OCI-LY7 (cell line): ENCODE measurements at regions not wholly inside any gene's neighbourhood (a gene's known extent, or its start where the extent isn't known, plus 50 kb on each side); places are given as distances from the start of the nearest gene placed in this dataset.

ENCODE experiments used
- BruUV-seq: library from RNA; stranded (reverse); fragments of 400-500 nt; replicated peaks from 2 replicates; lab custom pipeline; 2021; lab: Mats Ljungman, UMichigan
- CTCF ChIA-PET: fragments of 300-600 bp; sonication (Branson Sonifier 250); formaldehyde crosslinking; loops from one replicate; lab custom pipeline; 2022; ENCODE audit warnings: antibody characterized with exemption; ENCODE audit not compliant: unreplicated experiment; lab: Charles Lee
- POLR2A ChIA-PET: fragments of 300-600 bp; sonication (Branson Sonifier 250); formaldehyde crosslinking; loops from one replicate; lab custom pipeline; 2022; ENCODE audit warnings: antibody characterized with exemption; lab: Charles Lee
- DNase-seq: peaks from one replicate; pipeline ENCODE4 v3.0.0-alpha.2; 2015; ENCODE audit warnings: low spot score
- H2AFZ ChIP-seq: fragments of 200-600 bp; sonication (generic), shearing (Covaris generic); 2 replicates; pipeline ENCODE4 v1.6.1; 2014; ENCODE audit warnings: mild to moderate bottlenecking, antibody characterized with exemption, low read length, moderate library complexity
- H3K27ac ChIP-seq: fragments of 200-600 bp; sonication (generic); 2 replicates; pipeline ENCODE4 v1.5.1; 2014; ENCODE audit warnings: mixed run types, low read depth, mild to moderate bottlenecking, moderate library complexity, low read length, inconsistent platforms; ENCODE audit not compliant: poor library complexity, severe bottlenecking
- H3K36me3 ChIP-seq: fragments of 200-600 bp; sonication (generic); 2 replicates; pipeline ENCODE4 v1.6.1; 2014; ENCODE audit warnings: mild to moderate bottlenecking, antibody characterized with exemption, low read length, moderate library complexity, mixed read lengths; ENCODE audit not compliant: insufficient read depth
- H3K4me1 ChIP-seq: fragments of 200-600 bp; sonication (generic); 2 replicates; pipeline ENCODE4 v1.5.1; 2014; ENCODE audit warnings: mild to moderate bottlenecking, low read length; ENCODE audit not compliant: insufficient read depth, poor library complexity, severe bottlenecking
- H3K4me2 ChIP-seq: fragments of 200-600 bp; sonication (generic); 2 replicates; pipeline ENCODE4 v1.6.1; 2014; ENCODE audit warnings: mild to moderate bottlenecking, low read length
- H3K4me3 ChIP-seq: fragments of 200-600 bp; sonication (generic); 2 replicates; pipeline ENCODE4 v1.5.1; 2014; ENCODE audit warnings: mild to moderate bottlenecking, low read depth, low read length; ENCODE audit not compliant: poor library complexity, severe bottlenecking
- H3K79me2 ChIP-seq: fragments of 200-600 bp; sonication (generic); 2 replicates; pipeline ENCODE4 v1.6.1; 2016; ENCODE audit warnings: low read depth, mild to moderate bottlenecking, low read length, moderate library complexity, mixed read lengths; ENCODE audit not compliant: insufficient read depth
- H3K9me2 ChIP-seq: fragments of 200-600 bp; sonication (generic); 2 replicates; pipeline ENCODE4 v1.6.1; 2016; ENCODE audit warnings: mild to moderate bottlenecking, low read length, mixed read lengths; ENCODE audit not compliant: insufficient read depth
- H3K9me3 ChIP-seq: fragments of 200-600 bp; sonication (generic); 2 replicates; pipeline ENCODE4 v1.6.1; 2014; ENCODE audit warnings: mild to moderate bottlenecking, mixed run types, low read length, mixed read lengths
- H4K20me1 ChIP-seq: fragments of 200-600 bp; sonication (generic); 2 replicates; pipeline ENCODE4 v1.6.1; 2014; ENCODE audit warnings: mild to moderate bottlenecking, antibody characterized with exemption, low read length, moderate library complexity, mixed read lengths; ENCODE audit not compliant: insufficient read depth
- EZH2phosphoT487 ChIP-seq: fragments of 200-600 bp; sonication (generic); IDR thresholded peaks from 2 replicates; pipeline ENCODE4 v1.6.1; 2018; ENCODE audit warnings: low read depth, borderline replicate concordance, mild to moderate bottlenecking, mixed run types, antibody characterized with exemption, low read length, moderate library complexity, mixed read lengths
- intact Hi-C: fragments of 100-400 bp; cut with micrococcal nuclease; formaldehyde crosslinking; loops from one replicate; pipeline ENCODE4 v1.10.0; 2022; ENCODE audit not compliant: unreplicated experiment
- TF ChIP-seq, protein P1 (sequence below): fragments of 200-600 bp; sonication (generic); conservative IDR thresholded peaks from 2 replicates; pipeline ENCODE4 v1.5.1; 2014; ENCODE audit warnings: mild to moderate bottlenecking, antibody characterized with exemption, low read length, moderate library complexity, mixed read lengths

DNA sequence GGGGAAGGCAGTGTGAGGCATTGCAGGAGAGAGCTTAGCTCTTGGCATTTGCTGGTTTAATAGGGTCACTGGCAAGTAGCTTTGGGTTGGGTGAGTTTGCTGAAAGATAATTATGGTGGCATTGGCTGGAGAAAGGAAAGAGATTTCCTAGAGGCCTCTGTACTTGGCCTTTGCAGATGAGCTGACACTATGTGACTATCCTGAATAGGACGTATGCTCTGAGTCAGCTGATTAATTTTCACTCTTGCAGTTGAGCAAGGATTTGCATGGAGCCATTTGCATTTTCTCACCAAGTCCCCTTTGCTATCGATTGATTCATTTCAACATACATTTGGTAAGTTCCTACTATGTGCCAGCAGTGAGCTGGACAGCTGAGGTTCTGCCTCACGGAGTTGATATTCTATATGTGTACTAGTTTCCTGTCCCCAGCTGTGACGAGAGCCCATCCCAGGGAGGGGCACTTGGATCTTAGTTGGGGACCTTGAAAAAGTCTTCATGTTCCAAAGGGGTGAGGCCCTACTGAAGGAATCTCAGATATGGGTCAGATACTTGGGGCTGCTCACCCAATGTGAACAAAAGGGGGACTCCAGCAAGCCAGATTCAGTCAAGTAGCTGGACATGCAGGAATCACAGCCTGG lies 245.7 kb downstream of the LOXHD1 start:
- Histone ChIP-seq H3K79me2 (no peaks in the 10 kb centered on the region), H3K36me3 (no peaks in the 10 kb centered on the region), H3K4me2 (no peak overlapping the region), H3K27ac (no peak overlapping the region), H3K4me3 (no peak overlapping the region), H3K9me3 (no peaks in the 10 kb centered on the region), H4K20me1 (no peaks in the 10 kb centered on the region), H2AFZ (no peak overlapping the region), H3K4me1 (no peaks in the 10 kb centered on the region), H3K9me2 (no peaks in the 10 kb centered on the region)
- ChIA-PET POLR2A (interaction anchor here (0.6 kb wide), 1 partner anchor 130 kb away, joined by 3 read pairs; no protein-coding TSS in a partner anchor), CTCF (no interaction called here)
- intact Hi-C loops: no loop called here
- TF ChIP-seq, protein P1, sequence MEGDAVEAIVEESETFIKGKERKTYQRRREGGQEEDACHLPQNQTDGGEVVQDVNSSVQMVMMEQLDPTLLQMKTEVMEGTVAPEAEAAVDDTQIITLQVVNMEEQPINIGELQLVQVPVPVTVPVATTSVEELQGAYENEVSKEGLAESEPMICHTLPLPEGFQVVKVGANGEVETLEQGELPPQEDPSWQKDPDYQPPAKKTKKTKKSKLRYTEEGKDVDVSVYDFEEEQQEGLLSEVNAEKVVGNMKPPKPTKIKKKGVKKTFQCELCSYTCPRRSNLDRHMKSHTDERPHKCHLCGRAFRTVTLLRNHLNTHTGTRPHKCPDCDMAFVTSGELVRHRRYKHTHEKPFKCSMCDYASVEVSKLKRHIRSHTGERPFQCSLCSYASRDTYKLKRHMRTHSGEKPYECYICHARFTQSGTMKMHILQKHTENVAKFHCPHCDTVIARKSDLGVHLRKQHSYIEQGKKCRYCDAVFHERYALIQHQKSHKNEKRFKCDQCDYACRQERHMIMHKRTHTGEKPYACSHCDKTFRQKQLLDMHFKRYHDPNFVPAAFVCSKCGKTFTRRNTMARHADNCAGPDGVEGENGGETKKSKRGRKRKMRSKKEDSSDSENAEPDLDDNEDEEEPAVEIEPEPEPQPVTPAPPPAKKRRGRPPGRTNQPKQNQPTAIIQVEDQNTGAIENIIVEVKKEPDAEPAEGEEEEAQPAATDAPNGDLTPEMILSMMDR: no peak
- no peak for TF ChIP-seq EZH2phosphoT487
- no peak for DNase-seq
- BruUV-seq: no TSS peak

DNA sequence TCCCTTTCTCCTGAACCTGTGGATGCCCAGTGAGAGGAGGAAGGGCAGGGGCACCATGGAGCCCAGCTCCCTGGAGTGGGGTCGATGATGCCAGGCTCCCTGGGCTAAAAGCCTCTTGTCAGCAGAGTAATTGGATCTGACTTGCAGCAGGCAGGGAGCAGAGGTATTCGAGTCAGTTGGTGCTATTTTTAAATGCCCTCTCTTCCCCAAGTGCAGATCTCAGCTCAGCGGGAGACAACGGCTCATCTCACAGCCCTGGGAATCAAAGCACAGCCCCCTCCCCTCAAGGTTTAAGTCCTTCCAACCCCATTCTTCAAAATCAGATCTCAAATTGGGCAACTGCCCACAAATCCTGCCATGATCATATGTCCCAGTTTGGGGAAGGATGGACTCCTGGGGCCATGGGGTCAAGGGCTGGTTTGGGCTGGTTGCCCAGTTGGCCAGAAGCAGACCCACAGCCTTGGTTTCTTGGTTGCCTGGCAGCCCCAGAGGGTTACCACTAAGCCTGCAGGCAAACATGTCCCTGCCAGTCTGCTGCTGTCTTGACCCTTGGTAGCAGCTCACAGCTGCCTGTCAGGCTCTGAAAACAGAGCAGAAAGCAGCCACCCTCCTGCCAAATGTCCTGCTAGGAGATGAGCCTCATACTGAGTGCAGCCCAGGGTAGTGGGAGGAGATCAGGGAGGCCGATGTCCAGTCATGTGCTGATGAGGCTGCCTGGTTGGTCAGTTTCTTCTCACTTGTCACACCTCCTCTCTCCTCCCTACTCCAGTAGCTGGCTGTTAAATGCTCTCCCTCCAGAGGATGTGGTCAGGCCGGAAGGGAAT lies 244.9 kb downstream of the LOXHD1 start:
- no peak overlapping the region for H3K27ac ChIP-seq
- H4K20me1 ChIP-seq: no peaks in the 10 kb centered on the region
- H3K4me2 ChIP-seq: no peak overlapping the region
- no peak for TF ChIP-seq EZH2phosphoT487
- TF ChIP-seq, protein P1: no peak
- intact Hi-C loops: no loop called here
- no peaks in the 10 kb centered on the region for H3K79me2 ChIP-seq
- no peaks in the 10 kb centered on the region for H3K9me2 ChIP-seq
- no peak overlapping the region for H3K4me3 ChIP-seq
- ChIA-PET CTCF (no interaction called here), POLR2A (no interaction called here)
- no peaks in the 10 kb centered on the region for H3K9me3 ChIP-seq
- H3K4me1 ChIP-seq: no peaks in the 10 kb centered on the region
- BruUV-seq: no TSS peak
- H2AFZ ChIP-seq: no peak overlapping the region
- DNase-seq: no peak
- H3K36me3 ChIP-seq: no peaks in the 10 kb centered on the region

DNA sequence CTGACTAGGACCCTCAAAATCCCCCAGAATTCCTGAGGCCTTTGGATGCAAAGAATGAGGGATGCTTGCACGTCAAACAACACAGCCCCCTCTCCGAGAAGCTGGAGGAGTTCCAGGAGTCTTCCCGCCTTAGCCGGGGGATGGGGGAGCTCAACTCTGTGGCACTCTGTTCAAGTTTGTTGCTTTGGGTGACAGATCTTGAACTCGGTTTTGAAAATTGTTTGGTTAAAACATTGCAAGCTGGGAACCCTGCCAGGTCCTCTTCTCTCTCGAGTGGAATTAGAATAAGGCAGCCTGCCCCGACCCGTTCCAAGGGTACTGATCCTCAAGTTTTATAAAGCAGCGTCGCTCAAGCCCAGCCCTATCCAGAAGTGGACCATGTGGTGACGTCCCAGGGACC lies 244.1 kb downstream of the LOXHD1 start:
- Histone ChIP-seq H3K4me2 (no peak overlapping the region), H3K79me2 (no peaks in the 10 kb centered on the region), H4K20me1 (no peaks in the 10 kb centered on the region), H3K9me3 (no peaks in the 10 kb centered on the region), H3K36me3 (no peaks in the 10 kb centered on the region), H3K4me3 (no peak overlapping the region), H3K27ac (no peak overlapping the region), H2AFZ (no peak overlapping the region), H3K9me2 (no peaks in the 10 kb centered on the region), H3K4me1 (no peaks in the 10 kb centered on the region)
- BruUV-seq: no TSS peak
- DNase-seq: no peak
- TF ChIP-seq, protein P1: no peak
- TF ChIP-seq EZH2phosphoT487: no peak
- ChIA-PET CTCF (interaction anchor here (0.5 kb wide), 1 partner anchor 916 kb away, joined by 10 read pairs; no protein-coding TSS in a partner anchor), POLR2A (no interaction called here)
- intact Hi-C loops: no loop called here
